ENCODE measurements at regions not wholly inside any gene's neighbourhood (a gene's known extent, or its start where the extent isn't known, plus 50 kb on each side); places are given as distances from the start of the nearest gene placed in this dataset.

- ATAC-seq (no peak), DNase-seq (no peak)
- no peaks in the 10 kb centered on the region for H3K9me3 ChIP-seq
- no peak overlapping the region for H3K4me3 ChIP-seq
- H3K4me1 ChIP-seq (ENCODE audit: low read depth), result no peaks in the 10 kb centered on the region
- no peaks in the 10 kb centered on the region for H3K36me3 ChIP-seq (ENCODE audit: low read depth)
- TF ChIP-seq CTCF (IDR thresholded peaks at IDR 0.05), result no peak
- intact Hi-C loops (cut with DNase I, micrococcal nuclease), result no loop called here
These were observed 229.8 kb upstream of the FLRT2 start for GRCh38 chr14:85300107-85300506.

DNA sequence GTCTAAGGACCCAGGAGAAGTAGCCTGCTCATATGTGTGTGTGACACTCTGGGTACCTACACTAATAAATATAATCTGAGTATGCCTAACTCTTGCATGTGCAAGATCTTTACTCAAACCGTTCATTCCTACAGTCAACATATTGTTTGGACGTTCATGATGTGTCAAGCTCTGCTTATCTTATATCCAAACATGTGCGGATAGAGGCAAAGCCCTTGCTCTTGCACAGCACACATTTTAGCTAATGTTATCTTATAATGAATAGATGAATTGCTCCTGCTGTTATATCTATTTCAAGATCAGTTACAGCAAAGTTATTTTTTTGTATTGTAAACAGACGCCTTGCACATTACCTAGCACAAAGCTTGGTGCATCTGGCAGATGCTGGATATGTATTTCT is 228.4 kb upstream of the FLRT2 start:
- Histone ChIP-seq H3K4me3 (no peak overlapping the region), H3K36me3 (ENCODE audit: low read depth) (no peaks in the 10 kb centered on the region), H3K4me1 (ENCODE audit: low read depth) (no peaks in the 10 kb centered on the region), H3K9me3 (no peaks in the 10 kb centered on the region)
- DNase-seq (no peak), ATAC-seq (no peak)
- no peak for TF ChIP-seq CTCF (IDR thresholded peaks at IDR 0.05)
- intact Hi-C loops (cut with DNase I, micrococcal nuclease), result no loop called here

DNA sequence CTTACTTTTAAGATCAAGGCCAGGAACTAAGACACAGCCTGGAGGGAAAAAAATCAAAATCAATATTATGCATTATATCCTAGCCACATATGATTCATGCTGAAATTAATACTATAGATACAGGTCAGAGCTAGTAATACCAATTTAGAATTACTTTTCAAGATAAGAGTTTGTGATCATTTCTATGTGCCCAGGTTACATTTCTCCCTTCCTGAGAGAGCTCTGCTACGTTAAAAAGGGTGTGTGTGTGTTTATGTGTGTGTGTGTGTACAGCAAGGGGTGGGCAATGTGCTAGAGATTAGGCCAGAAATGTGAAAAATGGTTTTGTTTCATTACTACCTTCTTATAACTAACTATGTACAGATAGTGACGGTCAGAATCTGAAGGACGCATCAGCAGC is 223.9 kb upstream of the FLRT2 start:
- Histone ChIP-seq H3K4me3 (no peak overlapping the region), H3K9me3 (no peaks in the 10 kb centered on the region), H3K4me1 (ENCODE audit: low read depth) (no peaks in the 10 kb centered on the region), H3K36me3 (ENCODE audit: low read depth) (no peaks in the 10 kb centered on the region)
- intact Hi-C loops (cut with DNase I, micrococcal nuclease), result no loop called here
- TF ChIP-seq CTCF (IDR thresholded peaks at IDR 0.05), result no peak
- ATAC-seq, result no peak
- no peak for DNase-seq

- Histone ChIP-seq H3K9me3 (no peaks in the 10 kb centered on the region), H3K4me3 (no peak overlapping the region), H3K36me3 (ENCODE audit: low read depth) (no peaks in the 10 kb centered on the region), H3K4me1 (ENCODE audit: low read depth) (no peaks in the 10 kb centered on the region)
- no peak for DNase-seq
- intact Hi-C loops (cut with DNase I, micrococcal nuclease), result no loop called here
- no peak for ATAC-seq
- TF ChIP-seq CTCF (IDR thresholded peaks at IDR 0.05), result no peak
These were observed 221.2 kb upstream of the FLRT2 start for GRCh38 chr14:85308531-85309300.

- ATAC-seq, result no peak
- DNase-seq, result no peak
- no peaks in the 10 kb centered on the region for H3K4me1 ChIP-seq (ENCODE audit: low read depth)
- H3K9me3 ChIP-seq, result no peaks in the 10 kb centered on the region
- no peak overlapping the region for H3K4me3 ChIP-seq
- no peak for TF ChIP-seq CTCF (IDR thresholded peaks at IDR 0.05)
- H3K36me3 ChIP-seq (ENCODE audit: low read depth), result no peaks in the 10 kb centered on the region
- intact Hi-C loops (cut with DNase I, micrococcal nuclease), result no loop called here
These were observed 219.3 kb upstream of the FLRT2 start for GRCh38 chr14:85310491-85311272.

Data from mucosa of descending colon (tissue), 3 donors.